HCT116 (cell line): ENCODE measurements at regions not wholly inside any gene's neighbourhood (a gene's known extent, or its start where the extent isn't known, plus 50 kb on each side); places are given as distances from the start of the nearest gene placed in this dataset.
"Not testable (repeated sequence)": the region's sequence is repeated elsewhere in the genome, so short reads cannot be mapped to it uniquely, and the experiment has no call there.

ENCODE experiments used
- ATAC-seq: fragments of 200-7000 bp; cut with Tn5 transposase; 2 replicates; pipeline ENCODE4 v1.9.1; 2020; ENCODE audit warnings: mild to moderate bottlenecking, moderate library complexity
- BruUV-seq: library from RNA; stranded (reverse); fragments of 400-500 nt; replicated peaks from 2 replicates; lab custom pipeline; 2021; lab: Mats Ljungman, UMichigan
- CTCF ChIA-PET: fragments of 300-600 bp; sonication (Branson Sonifier 250); formaldehyde crosslinking; loops from one replicate; lab custom pipeline; 2021; ENCODE audit warnings: antibody characterized with exemption; lab: Charles Lee
- POLR2A ChIA-PET: fragments of 300-600, 350-600 bp; sonication (Branson Sonifier 250); formaldehyde crosslinking; loops from one replicate; lab custom pipeline; 2021; ENCODE audit warnings: antibody characterized with exemption; lab: Charles Lee
- RAD21 ChIA-PET, 2 experiments: fragments of 300-600 bp; sonication (Branson Sonifier 250); formaldehyde crosslinking; loops; one replicate each; lab custom pipeline; 2023; ENCODE audit warnings: low total read pairs in 2 of 2; ENCODE audit not compliant: uncharacterized antibody in 2 of 2, unreplicated experiment in 2 of 2, low non-redundant PET in 1 of 2; lab: Charles Lee
- DNase-seq: peaks from one replicate; pipeline ENCODE4 v3.0.0-alpha.2; 2010; ENCODE audit warnings: low read depth, low spot score
- H2AFZ ChIP-seq: fragments of 200-600 bp; shearing (Covaris generic), sonication (generic); 2 replicates; pipeline ENCODE4 v1.6.1; 2017; ENCODE audit warnings: low read depth, mixed run types, mixed read lengths, antibody characterized with exemption, low read length; ENCODE audit not compliant: poor library complexity, severe bottlenecking
- H3K27ac ChIP-seq: 2 replicates; pipeline ENCODE4 v1.5.1; 2012; ENCODE audit warnings: low read depth, low read length
- H3K27me3 ChIP-seq: fragments of 200-600 bp; sonication (generic); 2 replicates; pipeline ENCODE4 v1.6.1; 2016; ENCODE audit warnings: mixed run types, low read length, mixed read lengths; ENCODE audit not compliant: insufficient read depth
- H3K36me3 ChIP-seq, 2 experiments: fragments of 200-500 bp in 1 of 2; fragments of 200-600 bp in 1 of 2; sonication (Bioruptor generic) in 1 of 2; sonication (generic) in 1 of 2; 2 replicates each; pipeline versions ENCODE4 v1.5.1 to v1.6.1; 2014 to 2016; ENCODE audit warnings: low read length in 2 of 2, inconsistent platforms in 1 of 2, mixed read lengths in 1 of 2, mixed run types in 1 of 2; ENCODE audit not compliant: insufficient read depth in 2 of 2, control insufficient read depth in 1 of 2
- H3K4me1 ChIP-seq, 2 experiments: fragments of 200-600 bp in 1 of 2; sonication (generic) in 1 of 2; 2 replicates each; pipeline versions ENCODE4 v1.5.1 to v1.6.1; 2012 to 2017; ENCODE audit warnings: low read length in 2 of 2, inconsistent platforms in 1 of 2, mild to moderate bottlenecking in 1 of 2, mixed read lengths in 1 of 2, mixed run types in 1 of 2, moderate library complexity in 1 of 2; ENCODE audit not compliant: insufficient read depth in 2 of 2, control insufficient read depth in 1 of 2
- H3K4me2 ChIP-seq: fragments of 200-600 bp; sonication (generic); 2 replicates; pipeline ENCODE4 v1.6.1; 2017; ENCODE audit warnings: mixed run types, low read length, mixed read lengths
- H3K4me3 ChIP-seq, 2 experiments: fragments of 200-600 bp in 1 of 2; sonication (generic) in 1 of 2; replicated peaks in 1 of 2; 2 replicates each; pipeline ENCODE4 v1.5.1; 2011 to 2016; ENCODE audit warnings: low read length in 2 of 2, control low read depth in 1 of 2, low read depth in 1 of 2, mild to moderate bottlenecking in 1 of 2, mixed read lengths in 1 of 2, mixed run types in 1 of 2
- H3K79me2 ChIP-seq: fragments of 200-600 bp; sonication (generic); 2 replicates; pipeline ENCODE4 v1.6.1; 2017; ENCODE audit warnings: mild to moderate bottlenecking, mixed run types, low read length, moderate library complexity, mixed read lengths; ENCODE audit not compliant: insufficient read depth
- H3K9ac ChIP-seq: fragments of 200-600 bp; sonication (generic); 2 replicates; pipeline ENCODE4 v1.6.1; 2016; ENCODE audit warnings: low read length, mixed read lengths
- H3K9me2 ChIP-seq: fragments of 200-600 bp; sonication (generic), shearing (Covaris generic); 2 replicates; pipeline ENCODE4 v1.6.1; 2017; ENCODE audit warnings: mixed run types, mild to moderate bottlenecking, moderate library complexity; ENCODE audit not compliant: insufficient read depth
- H3K9me3 ChIP-seq, 2 experiments: fragments of 200-500 bp in 1 of 2; fragments of 200-600 bp in 1 of 2; sonication (Bioruptor generic) in 1 of 2; sonication (generic) in 1 of 2; 2 replicates each; pipeline ENCODE4 v1.6.1; 2014 to 2017; ENCODE audit warnings: low read length in 2 of 2, mixed read lengths in 2 of 2, inconsistent platforms in 1 of 2, low read depth in 1 of 2, mild to moderate bottlenecking in 1 of 2, mixed run types in 1 of 2, moderate library complexity in 1 of 2; ENCODE audit not compliant: control insufficient read depth in 1 of 2, insufficient read depth in 1 of 2
- H4K20me1 ChIP-seq: fragments of 200-600 bp; sonication (generic), shearing (Covaris generic); 2 replicates; pipeline ENCODE4 v1.6.1; 2017; ENCODE audit warnings: mixed run types, mild to moderate bottlenecking, moderate library complexity; ENCODE audit not compliant: insufficient read depth
- ATF3 ChIP-seq: IDR thresholded peaks from 2 replicates; pipeline ENCODE4 v1.6.1; 2012
- CTCF ChIP-seq, 3 experiments: fragments of 200-600 bp in 1 of 3; sonication (generic) in 1 of 3; IDR thresholded peaks in 2 of 3; conservative IDR thresholded peaks in 1 of 3; 2 replicates each; pipeline ENCODE4 v1.5.1; 2012 to 2017; ENCODE audit warnings: low read depth in 2 of 3, low read length in 2 of 3, antibody characterized with exemption in 1 of 3, borderline replicate concordance in 1 of 3, control low read depth in 1 of 3, mild to moderate bottlenecking in 1 of 3, mixed read lengths in 1 of 3, mixed run types in 1 of 3, moderate library complexity in 1 of 3; ENCODE audit not compliant: insufficient read depth in 1 of 3
- ELF1 ChIP-seq: IDR thresholded peaks from 2 replicates; pipeline ENCODE4 v1.6.1; 2012; ENCODE audit warnings: low read depth, borderline replicate concordance
- EZH2 ChIP-seq: fragments of 200-600 bp; sonication (generic); IDR thresholded peaks from 2 replicates; pipeline ENCODE4 v1.6.1; 2017; ENCODE audit warnings: antibody characterized with exemption, mixed run types
- EZH2phosphoT487 ChIP-seq: fragments of 200-600 bp; IDR thresholded peaks from 2 replicates; pipeline ENCODE4 v1.6.1; 2018; ENCODE audit warnings: antibody characterized with exemption, borderline replicate concordance
- POLR2A ChIP-seq: IDR thresholded peaks from 2 replicates; pipeline ENCODE4 v1.7.0; 2011; ENCODE audit warnings: borderline replicate concordance; ENCODE audit not compliant: insufficient read depth, insufficient read length; ENCODE audit errors: extremely low read depth
- RAD21 ChIP-seq: IDR thresholded peaks from 2 replicates; pipeline ENCODE4 v1.6.1; 2012; ENCODE audit warnings: low read depth, mild to moderate bottlenecking
- SRF ChIP-seq: IDR thresholded peaks from 2 replicates; pipeline ENCODE4 v1.6.1; 2012; ENCODE audit warnings: low read depth
- ZNF274 ChIP-seq: fragments of 200-500 bp; sonication (Bioruptor generic); IDR thresholded peaks from 2 replicates; pipeline ENCODE4 v1.6.1; 2014; ENCODE audit warnings: mild to moderate bottlenecking, low read depth, low read length, inconsistent platforms
- intact Hi-C: fragments of 100-400 bp; cut with micrococcal nuclease; formaldehyde crosslinking; loops from 2 replicates; pipeline ENCODE4 v1.10.0; 2022

GRCh38 chr14:105694961-105695360, 168.6 kb downstream of the TMEM121 start:
- H3K4me2 ChIP-seq: no peak overlapping the region
- H3K9me2 ChIP-seq: no peaks in the 10 kb centered on the region
- no peak overlapping the region for H3K4me3 ChIP-seq
- DNase-seq: no peak
- no peak overlapping the region for H2AFZ ChIP-seq
- BruUV-seq: no TSS peak
- H3K4me1 ChIP-seq: no peaks in the 10 kb centered on the region
- no peak for TF ChIP-seq ZNF274
- TF ChIP-seq RAD21: no peak
- no peak for TF ChIP-seq ATF3
- TF ChIP-seq EZH2: no peak
- TF ChIP-seq EZH2phosphoT487: no peak
- TF ChIP-seq ELF1: no peak
- TF ChIP-seq SRF: no peak
- TF ChIP-seq CTCF (IDR thresholded peaks at IDR 0.05 in 2 of 3, conservative IDR thresholded peaks at IDR 0.05 in 1 of 3; ENCODE audit: borderline replicate concordance in 1 of 3, insufficient read depth in 1 of 3, low read depth in 2 of 3, low read length in 2 of 3): no peak
- no peak for TF ChIP-seq POLR2A
- H3K9me3 ChIP-seq: peaks cover 0 to 9% of the 10 kb centered on the region in 2 experiments; a peak in 1 of 4 replicates
- H3K79me2 ChIP-seq: no peaks in the 10 kb centered on the region
- no peaks in the 10 kb centered on the region for H4K20me1 ChIP-seq
- ATAC-seq: no peak
- POLR2A ChIA-PET: no interaction called here
- H3K36me3 ChIP-seq: no peaks in the 10 kb centered on the region
- intact Hi-C loops: no loop called here
- no peak overlapping the region for H3K27ac ChIP-seq
- H3K9ac ChIP-seq: no peak overlapping the region
- CTCF ChIA-PET: no interaction called here
- RAD21 ChIA-PET: no interaction called here
- H3K27me3 ChIP-seq: no peaks in the 10 kb centered on the region

- H3K4me3 ChIP-seq, H3K27ac ChIP-seq, H4K20me1 ChIP-seq, H3K4me2 ChIP-seq, RAD21 ChIA-PET, H3K36me3 ChIP-seq, H3K79me2 ChIP-seq, CTCF ChIA-PET, DNase-seq, POLR2A ChIA-PET, H3K9me2 ChIP-seq, H3K9me3 ChIP-seq, H2AFZ ChIP-seq, BruUV-seq, H3K4me1 ChIP-seq, H3K9ac ChIP-seq, intact Hi-C loops, H3K27me3 ChIP-seq: not testable (repeated sequence)
- ATAC-seq: peak; percentile 69
Measured at GRCh38 chr14:105696388-105696787, 170.0 kb downstream of the TMEM121 start.

- ATAC-seq, H3K9me3 ChIP-seq, BruUV-seq, H3K4me3 ChIP-seq, H3K4me2 ChIP-seq, H3K79me2 ChIP-seq, H4K20me1 ChIP-seq, H3K36me3 ChIP-seq, H3K9ac ChIP-seq, DNase-seq, intact Hi-C loops, H2AFZ ChIP-seq, H3K4me1 ChIP-seq, H3K27ac ChIP-seq, H3K27me3 ChIP-seq, H3K9me2 ChIP-seq, RAD21 ChIA-PET, CTCF ChIA-PET, POLR2A ChIA-PET: not testable (repeated sequence)
Measured at GRCh38 chr14:105697414-105697813, 171.0 kb downstream of the TMEM121 start.
